Ureter (tissue), 1 donor: ENCODE measurements at regions not wholly inside any gene's neighbourhood (a gene's known extent, or its start where the extent isn't known, plus 50 kb on each side); places are given as distances from the start of the nearest gene placed in this dataset.
"Not testable (repeated sequence)": the region's sequence is repeated elsewhere in the genome, so short reads cannot be mapped to it uniquely, and the experiment has no call there.

Source experiments
- DNase-seq: peaks from one replicate; pipeline ENCODE4 v3.0.0-alpha.2; 2020; ENCODE audit warnings: low spot score
- donor health status: DM: yes; HTN: yes; CAD: no.

DNA sequence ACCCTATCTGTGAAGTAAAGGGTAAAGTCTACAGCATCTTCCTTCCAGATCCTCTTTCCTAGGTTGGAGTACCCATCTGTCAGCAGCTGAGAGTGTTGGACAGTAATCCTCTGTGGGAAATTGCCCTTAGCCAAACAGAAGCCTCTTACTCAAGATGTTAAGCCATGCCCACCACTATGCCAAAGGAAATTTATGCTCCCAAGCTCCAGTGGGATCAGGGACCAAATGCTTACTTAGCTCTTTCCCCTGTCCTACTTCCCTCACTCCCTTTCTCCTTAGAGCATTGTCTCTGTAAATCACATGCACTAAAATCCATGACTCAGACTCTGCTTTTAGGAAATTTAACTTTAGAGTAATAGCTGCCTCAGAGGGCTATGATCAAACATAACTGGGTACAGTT is 254.0 kb downstream of the BRINP2 start:
- no peak for DNase-seq

GRCh38 chr1:177423090-177423489 is 252.3 kb downstream of the BRINP2 start:
- no peak for DNase-seq

DNA sequence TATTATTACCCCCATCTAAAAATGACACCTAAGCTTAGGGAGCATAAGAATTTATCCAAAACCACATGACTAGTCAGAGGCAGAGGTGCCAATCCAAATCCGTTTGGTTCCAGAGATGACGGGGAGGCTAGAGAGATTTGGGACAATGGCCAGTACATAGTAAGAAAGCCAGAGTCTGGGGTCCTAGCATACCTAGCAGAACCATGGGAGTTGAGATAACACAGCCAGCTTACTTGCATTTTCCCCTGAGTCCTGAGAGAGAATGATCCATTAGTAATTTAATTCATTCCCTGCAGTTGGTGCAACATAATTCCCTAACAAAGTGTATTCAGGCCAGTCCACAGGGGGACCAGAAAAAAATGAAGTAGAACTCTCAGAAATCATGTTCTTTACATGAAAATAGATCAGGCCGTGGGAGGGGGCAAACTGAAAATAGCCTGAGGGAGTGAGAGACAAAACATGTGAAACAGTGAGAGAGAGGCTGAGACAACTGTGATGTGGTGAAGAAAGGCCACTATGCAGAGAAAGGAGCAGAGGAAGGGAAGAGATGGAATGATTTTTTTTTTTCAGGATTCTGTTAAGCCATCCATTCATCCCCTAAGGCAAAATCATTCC is 243.3 kb downstream of the BRINP2 start:
- DNase-seq = no peak

DNA sequence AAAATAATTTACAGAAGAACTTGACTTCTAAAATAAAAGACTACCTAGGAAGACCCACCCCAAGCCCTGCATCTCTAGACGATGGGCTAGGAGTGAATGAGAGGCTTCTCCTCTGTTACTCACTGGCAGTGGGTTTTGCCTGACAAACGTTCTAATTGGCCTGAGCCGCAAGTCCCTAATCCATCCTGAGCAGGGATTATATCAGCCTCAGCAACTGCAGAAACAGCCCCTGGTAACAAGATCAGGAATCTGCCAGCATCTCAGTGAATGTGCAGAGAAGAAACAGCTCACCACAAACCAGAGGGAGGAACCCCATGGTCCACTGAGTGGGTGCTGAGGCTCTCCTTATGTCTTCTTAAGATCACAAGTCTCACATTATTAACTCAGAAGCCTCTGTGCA is 240.6 kb downstream of the BRINP2 start:
- DNase-seq = no peak

GRCh38 chr1:177410179-177410766 is 239.5 kb downstream of the BRINP2 start:
- no peak for DNase-seq

DNA sequence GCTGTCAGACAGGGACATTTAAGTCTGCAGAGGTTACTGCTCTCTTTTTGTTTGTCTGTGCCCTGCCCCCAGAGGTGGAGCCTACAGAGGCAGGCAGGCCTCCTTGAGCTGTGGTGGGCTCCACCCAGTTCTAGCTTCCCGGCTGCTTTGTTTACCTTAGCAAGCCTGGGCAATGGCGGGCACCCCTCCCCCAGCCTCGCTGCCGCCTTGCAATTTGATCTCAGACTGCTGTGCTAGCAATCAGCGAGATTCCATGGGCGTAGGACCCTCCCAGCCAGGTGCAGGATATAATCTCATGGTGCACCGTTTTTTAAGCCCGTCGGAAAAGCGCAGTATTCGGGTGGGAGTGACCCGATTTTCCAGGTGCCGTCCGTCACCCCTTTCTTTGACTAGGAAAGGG is 235.6 kb downstream of the BRINP2 start:
- not testable (repeated sequence) for DNase-seq

DNA sequence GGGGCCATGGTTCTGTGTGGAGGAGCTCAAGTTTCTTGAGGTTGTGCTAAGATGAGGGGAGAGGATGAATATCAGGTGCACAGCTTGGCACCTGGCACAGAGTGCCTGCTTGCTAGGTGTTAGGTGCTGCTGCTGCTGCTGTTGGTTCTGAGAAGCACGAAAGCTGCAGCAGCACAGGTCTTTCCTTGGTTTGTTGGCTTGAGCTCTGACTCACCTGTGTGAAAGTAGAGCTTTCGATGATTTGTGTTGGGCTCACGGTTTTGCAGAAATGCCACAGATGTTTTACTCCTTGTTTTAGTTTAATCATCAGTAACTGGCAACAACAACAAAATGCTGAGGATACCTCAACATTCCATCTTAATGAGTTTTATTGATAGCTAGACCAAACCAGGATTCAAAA is 221.6 kb downstream of the BRINP2 start:
- DNase-seq = no peak

DNA sequence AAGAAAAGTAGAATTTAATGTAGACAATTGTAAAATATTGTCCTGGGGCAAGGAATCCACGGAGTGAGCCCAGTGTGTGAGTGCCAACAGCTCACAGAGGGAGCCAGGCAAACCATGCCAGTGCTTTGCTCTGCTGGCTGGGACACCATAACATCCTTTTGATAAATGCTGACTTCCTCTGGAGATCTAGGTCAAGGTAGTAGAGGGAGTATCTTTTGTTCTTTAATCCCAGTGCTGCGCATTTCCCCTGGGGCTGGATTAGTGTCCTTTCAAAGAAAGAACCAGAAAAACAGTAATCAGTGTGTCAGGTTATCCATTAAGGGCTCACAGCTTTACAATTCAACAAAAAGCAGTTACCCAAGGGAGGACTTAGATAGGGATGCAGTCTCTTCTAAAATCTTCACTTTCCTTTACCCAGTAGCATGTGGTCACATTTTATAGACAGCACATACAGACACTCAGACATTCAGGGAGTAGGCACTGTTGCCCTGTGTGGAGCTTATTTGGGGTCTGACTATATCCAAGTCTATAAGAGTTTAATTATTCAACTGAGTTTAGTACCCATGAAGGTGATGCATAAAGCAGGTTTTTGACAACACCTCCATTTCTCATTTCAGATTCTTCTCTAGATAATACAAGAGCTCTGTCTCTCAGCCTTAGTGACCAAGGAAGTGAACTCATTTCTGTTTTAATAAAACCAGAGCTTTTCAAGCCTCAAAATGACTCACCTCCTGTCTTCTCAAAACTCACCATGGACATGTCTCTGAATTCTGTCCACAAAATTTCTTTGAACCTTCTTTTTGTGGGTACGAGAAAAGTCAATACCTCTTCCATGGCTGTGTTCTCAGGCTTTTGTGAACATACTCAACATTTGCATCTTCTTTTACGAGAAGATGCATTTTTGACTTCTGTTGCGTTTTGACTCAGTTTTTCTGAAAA is 215.3 kb downstream of the BRINP2 start:
- no peak for DNase-seq

DNA sequence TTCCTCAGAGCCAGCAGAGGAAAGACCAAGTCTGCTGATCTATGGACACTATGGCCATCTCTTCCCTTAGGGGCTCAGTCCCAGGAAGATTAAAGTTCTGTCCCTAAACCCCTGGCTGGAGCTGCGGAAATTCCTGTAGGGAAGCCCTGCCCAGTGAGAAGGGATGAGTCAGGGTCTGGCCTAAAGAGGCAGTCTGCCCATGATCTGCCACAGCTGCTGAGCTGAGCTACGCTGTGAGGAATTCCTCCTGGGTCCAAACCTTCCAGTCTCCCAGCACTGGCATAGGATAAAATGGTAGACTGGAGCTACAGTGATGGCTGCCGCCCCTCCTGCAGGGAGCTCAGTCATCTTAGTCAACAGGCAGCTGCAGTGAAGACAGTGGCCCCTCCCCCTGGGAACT is 213.7 kb downstream of the BRINP2 start:
- no peak for DNase-seq

- DNase-seq = no peak
Measured at GRCh38 chr1:177383715-177384114, 213.0 kb downstream of the BRINP2 start.

GRCh38 chr1:177377866-177378265 is 207.1 kb downstream of the BRINP2 start:
- no peak for DNase-seq

GRCh38 chr1:177368255-177368654 is 197.5 kb downstream of the BRINP2 start:
- no peak for DNase-seq

DNA sequence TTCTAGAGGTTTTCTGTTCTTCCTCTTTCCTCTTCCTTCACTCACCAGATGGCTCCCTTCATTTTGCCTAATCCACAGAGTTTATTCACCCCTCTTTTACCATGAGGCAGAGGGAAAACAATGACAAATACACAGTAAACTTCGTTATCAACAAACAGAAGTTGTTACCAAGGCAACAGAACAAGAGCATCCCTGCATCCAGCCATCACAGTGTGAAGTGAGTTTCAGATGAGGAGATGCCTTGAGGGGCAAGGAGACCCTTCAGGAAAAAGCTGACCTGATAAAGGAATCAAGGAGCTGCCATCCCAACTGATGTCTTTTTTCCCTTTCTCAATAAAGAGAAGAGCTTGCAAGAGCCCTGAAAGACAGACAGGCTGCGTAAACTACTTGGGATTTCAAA is 195.3 kb downstream of the BRINP2 start:
- DNase-seq = no peak

DNA sequence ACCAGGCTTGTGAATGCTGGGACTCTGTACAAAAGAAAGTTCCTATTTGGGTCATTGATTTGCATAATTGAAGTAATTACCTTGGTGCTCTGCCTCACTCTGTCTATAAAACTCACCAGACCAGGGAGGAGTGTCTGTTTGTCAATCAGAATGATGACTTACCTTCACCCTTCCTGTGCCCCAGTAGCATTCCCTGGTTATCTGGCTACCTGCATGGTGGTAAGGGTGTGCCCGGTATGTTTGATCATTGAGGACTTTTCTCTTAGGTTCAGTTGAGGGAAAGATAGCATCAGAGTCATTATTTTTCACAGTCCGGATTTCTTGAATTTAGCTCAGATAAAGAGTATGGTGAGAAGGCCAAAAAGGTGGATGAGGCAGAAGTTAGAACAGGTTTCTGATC is 190.0 kb downstream of the BRINP2 start:
- DNase-seq = no peak

GRCh38 chr1:177356674-177357435 is 186.1 kb downstream of the BRINP2 start:
- no peak for DNase-seq

- DNase-seq = no peak
Measured at GRCh38 chr1:177355575-177355974, 184.8 kb downstream of the BRINP2 start.

GRCh38 chr1:177354247-177354646 is 183.5 kb downstream of the BRINP2 start:
- no peak for DNase-seq

GRCh38 chr1:177351361-177352108 is 180.8 kb downstream of the BRINP2 start:
- peak; percentile 48 for DNase-seq

DNA sequence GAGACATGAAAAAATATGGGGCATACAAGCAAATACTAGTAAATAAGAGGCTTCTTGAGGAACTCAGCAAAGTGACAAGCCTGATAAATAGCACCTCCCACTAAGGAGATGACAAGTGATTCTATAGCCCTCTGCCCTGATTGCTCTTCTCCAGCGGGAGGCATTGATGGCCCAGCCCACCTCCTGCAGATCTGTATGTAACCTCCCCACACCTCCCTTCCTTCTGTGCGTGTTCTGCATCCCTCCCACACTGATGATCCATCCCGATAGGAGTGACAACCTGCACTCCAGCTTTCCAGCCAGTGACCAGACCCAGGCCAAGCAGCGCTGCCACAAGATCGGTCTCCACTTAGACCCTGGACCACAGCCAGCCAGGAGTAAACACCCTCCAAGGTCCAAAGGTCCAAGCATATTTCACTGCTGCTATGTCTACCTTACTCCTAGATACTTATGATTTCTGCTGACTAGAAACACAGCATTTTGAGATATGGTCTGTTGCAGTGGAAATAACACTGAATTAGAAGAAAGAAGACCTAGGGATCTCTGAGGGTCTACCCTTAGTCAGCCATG is 176.1 kb downstream of the BRINP2 start:
- DNase-seq = no peak

DNA sequence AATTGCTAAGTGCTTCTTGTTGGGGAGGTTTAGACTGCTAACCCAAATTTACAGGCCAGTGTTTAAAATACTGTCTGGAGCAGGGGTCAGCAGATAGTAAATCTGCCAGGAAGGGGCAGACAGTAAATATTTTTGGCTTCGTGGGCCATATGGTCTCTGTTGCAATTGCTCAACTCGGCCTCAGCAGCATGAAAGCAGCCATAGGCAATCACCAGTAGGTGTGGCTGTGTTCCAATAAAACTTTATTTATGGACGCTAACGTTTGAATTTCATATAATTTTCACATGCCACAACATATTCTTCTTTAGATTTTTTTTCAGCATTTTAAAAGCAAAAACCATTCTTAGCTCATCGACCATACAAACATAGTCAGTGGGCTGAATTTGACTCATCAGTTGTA is 172.7 kb downstream of the BRINP2 start:
- DNase-seq = no peak

DNA sequence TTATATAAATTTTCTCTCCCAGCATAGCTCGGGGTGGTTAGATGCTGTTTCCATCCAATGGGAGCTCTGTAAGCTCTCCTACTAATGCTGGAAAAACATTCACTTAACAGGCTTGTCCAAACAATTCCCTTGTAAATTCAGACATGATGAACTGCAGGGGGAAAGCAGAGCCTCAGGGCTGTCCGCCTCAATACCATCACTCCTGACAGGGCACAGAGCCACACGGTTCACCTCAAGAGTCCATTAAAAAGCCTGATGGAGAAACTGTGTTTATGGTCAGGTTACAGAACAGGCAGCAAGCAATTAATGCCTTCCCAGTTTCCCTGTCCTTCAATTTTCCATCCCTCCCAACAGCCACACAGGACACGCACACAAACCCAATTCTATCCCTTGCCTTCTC is 171.0 kb downstream of the BRINP2 start:
- no peak for DNase-seq
